HG02938 (cell line): ENCODE measurements at regions not wholly inside any gene's neighbourhood (a gene's known extent, or its start where the extent isn't known, plus 50 kb on each side); places are given as distances from the start of the nearest gene placed in this dataset.

ENCODE experiments used
- ATAC-seq: cut with Tn5 transposase; IDR thresholded peaks from one replicate; pipeline ENCODE4 v1.9.1; 2021; ENCODE audit warnings: mild to moderate bottlenecking, moderate library complexity; ENCODE audit not compliant: unreplicated experiment

GRCh38 chr14:66099931-66100330 is 386.2 kb upstream of the CCDC196 start:
- peak; percentile 69 for ATAC-seq

DNA sequence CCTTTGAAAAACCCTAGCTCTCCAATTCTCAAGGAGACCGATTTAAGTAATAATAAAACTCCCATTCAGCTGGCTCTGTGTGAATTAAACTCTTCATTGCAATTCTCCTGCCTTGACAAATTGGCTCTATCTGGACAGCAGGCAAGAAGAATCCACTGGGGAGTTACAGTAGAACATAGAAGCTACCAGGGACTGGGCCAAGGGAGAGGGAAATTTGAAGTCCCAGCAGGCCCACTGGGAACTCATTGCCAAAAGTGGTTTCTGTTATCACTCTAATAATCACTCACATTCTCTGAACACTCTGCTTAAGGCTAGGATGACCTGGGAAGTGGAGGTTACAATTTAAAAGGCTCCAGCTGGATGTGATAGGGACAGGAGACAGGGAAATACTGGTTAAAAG is 384.5 kb upstream of the CCDC196 start:
- ATAC-seq = no peak

DNA sequence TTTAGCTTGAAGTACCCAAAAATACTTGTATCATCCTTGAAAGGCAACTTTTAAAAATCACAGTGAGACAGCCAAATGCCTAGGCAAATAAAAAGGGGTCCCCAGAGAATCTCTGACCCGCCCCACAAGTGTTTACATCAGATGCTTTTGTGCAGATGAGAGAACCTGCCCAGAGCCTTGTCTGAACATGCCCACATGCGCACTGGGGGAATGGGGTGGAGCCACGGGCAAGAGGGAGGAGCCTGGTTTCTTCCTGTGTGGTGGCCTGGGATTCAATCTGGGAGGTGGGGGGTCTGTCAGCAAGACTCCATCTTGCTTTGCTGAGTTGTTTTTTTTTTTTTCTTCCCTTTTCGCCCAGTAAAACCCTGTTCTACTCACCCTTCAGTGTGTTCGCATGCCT is 381.7 kb upstream of the CCDC196 start:
- ATAC-seq = no peak

DNA sequence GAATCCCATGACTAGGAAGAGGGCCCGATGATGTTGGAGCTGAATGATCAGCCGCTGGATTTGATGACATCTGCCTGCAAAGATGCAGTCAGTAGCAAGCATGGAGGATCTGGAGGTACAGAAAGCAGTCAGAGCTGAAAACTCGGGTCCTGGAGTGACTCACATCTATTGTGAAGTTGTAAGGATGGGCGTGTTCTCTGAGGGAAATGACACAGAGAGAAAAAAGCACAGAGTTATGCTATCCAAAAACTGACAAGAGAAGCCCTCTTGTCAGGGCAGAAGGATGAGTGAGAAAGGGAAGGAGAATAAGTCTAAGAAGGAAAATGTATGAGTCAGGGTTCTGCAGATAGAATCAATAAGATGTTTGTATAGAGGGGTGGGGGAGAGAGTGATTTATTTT is 380.4 kb upstream of the CCDC196 start:
- no peak for ATAC-seq

DNA sequence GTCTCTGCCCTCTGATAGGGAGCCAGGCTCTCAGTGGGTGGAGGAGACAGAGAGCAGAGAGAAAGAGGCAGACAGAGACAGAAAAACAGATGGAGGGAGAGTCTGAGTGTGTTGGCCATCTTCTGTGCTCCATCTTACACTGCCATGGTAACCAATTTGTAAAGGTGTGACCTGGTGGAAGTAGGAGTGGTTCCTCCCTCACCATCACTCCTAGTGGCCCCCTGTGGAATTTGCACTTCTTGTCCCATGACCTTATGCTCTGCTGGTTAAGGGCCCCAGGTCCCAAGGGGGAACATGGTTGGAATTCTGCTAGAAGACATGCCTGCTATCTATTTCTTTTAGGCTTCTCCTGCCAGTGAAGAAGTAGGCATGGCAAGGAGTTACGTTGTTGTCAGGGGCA is 376.7 kb upstream of the CCDC196 start:
- ATAC-seq = no peak

DNA sequence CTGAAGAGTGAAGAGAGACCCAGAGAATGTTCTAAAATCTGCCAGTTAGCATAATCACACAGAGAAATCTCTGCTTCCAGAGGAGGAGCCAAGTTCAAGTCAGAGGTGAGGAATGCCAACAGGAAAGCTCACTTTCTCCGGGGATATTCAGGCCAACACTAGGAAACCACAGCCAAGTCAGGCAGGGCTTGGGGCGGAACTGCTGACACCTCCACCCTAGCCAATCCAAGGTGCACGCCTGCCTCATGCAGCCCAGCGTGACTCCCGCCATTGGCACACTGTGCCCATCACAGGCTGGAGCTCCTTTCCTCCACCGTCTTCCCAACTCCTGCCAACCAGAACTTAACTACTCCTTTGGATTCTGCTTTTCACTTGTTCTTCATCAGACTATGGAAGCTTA is 374.3 kb upstream of the CCDC196 start:
- no peak for ATAC-seq

- no peak for ATAC-seq
These were observed 372.1 kb upstream of the CCDC196 start for GRCh38 chr14:66114071-66114470.

DNA sequence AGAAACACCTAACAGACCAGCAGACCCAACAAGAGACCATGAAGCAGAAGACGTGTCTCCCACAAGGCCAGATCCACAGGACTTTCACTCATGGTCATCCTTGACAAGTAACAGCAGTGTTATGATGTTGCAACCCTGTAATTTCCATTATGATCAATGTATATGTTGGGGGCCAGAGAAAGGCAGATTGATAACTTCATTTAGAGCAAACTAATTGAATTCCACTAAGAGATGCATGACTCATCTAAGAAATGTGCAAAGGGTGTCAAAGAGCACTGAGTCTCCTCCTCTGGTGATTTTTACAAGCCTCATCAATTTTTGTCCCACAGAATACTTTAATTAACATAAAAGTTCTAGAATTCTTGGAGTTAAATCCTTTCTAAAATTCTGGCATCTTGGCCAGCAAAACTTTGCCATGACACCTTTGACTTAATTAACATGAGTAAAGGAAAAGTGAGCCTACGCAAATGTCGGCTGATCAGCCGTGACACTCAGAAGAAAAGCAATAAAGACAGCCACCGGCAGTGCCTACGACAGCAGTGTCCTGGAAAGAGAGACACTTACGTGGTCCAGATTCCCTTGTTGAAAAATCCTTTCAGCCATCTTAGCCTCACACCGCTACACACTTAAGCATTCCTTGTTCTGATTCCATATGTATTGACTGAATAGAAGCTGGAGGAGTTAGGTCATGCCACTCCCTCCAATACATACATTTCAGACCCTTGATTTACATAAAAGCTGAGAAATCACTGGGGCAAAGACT is 370.2 kb upstream of the CCDC196 start:
- ATAC-seq = no peak

GRCh38 chr14:66116732-66117131 is 369.4 kb upstream of the CCDC196 start:
- ATAC-seq = no peak

DNA sequence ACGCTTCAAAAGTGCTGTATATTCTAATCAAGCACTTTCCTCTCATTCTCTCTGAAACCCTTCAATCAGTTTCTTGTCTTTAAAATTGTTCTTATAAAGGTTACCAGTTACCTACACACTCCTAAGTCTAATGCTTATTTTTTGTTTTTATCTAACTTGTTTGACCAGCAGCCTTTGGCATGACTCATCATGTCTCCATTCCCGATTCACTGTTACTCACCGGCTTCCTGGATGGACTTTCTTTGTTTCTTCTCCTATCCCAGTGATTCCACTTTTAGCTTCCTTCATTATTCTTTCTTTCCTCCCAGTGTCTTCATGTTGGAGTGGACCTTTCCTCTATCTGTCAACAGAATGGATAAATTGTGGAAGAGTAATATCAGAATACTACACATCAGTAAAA is 368.6 kb upstream of the CCDC196 start:
- no peak for ATAC-seq

DNA sequence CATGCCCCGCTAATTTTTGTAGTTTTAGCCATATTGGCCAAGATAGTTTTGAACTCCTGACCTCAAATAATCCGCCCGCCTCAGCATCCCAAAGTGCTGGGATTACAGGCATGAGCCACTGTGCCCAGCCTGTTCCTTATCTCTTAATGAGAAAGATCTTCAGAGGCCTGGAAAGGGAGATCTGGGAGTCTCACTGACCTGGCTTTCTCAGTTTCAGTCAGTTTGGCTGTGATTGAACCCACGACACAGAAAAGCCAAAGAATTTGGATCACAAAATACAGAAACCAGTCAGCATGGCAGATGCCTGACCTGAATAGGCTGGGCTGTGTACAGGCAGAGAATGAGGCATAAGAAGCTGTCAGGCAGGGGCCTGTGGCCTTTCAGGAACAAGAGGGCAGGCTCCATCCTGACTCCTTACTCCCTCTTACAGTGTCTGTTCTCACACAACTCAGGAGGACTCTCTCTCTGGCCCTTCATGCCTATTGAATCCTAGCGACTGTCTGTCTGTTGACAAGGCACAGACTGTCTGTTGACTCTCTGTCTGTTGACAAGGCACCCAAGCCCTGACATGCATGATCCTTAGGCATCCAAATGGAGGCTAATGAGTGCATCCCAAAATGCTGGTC is 366.5 kb upstream of the CCDC196 start:
- no peak for ATAC-seq

DNA sequence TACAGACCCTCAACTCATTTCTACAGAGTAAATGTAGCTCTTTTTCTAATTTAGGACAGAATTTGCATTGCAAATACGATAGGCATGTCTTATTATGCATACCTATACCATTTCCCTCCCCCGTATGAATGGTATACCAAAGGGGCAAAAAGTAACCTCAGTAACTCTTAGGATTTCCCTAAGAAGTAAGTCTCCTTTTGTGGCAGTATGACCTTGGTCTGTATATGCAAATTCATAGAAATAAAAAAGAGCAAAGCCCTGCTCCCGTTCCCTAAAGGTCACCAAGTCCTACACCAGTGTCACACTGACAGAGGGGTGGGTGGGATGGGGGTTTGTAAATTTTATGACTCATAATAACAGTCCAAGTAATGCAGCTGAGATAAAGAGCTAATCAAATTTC is 365.8 kb upstream of the CCDC196 start:
- no peak for ATAC-seq

GRCh38 chr14:66121859-66122258 is 364.3 kb upstream of the CCDC196 start:
- ATAC-seq = no peak

GRCh38 chr14:66129224-66129623 is 356.9 kb upstream of the CCDC196 start:
- ATAC-seq = no peak

DNA sequence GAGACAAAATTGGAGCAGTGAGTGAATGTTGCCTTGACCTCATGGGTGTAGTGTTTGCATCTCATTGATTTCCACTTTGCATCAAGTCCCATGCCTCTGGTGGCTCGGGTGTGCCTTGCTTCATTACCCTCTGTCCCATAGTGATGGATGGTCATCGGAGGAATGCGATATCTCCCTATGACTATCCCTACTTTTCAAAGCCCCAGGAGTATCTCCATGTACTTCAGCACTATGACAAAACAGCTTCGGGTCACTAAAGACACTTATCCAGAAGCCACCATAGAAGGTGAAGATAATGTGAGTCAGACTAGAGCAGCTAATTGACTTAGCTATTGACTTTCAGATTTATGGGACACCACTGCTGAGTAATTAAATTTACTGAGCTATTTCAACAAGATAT is 355.1 kb upstream of the CCDC196 start:
- no peak for ATAC-seq

GRCh38 chr14:66133666-66134065 is 352.5 kb upstream of the CCDC196 start:
- ATAC-seq = no peak

- ATAC-seq = no peak
These were observed 350.3 kb upstream of the CCDC196 start for GRCh38 chr14:66135831-66136230.

DNA sequence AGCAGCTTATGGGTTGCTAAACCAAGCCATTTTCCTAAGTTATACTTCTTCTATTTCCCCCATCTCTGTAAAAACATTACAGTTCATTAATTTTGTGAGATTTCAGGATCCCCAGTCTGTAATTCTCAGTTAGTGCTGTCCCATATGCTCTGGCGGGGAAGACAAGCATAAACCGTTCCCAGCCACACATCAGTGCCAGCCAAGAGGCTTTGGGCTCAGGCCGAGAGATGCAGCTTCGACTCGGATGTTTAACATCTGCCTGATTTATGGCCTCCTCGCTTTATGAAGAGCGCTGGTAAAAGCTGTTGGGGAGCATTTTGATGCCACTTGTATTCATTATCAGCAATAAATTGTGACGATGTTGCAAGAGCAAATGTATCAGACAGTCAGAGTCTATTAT is 349.1 kb upstream of the CCDC196 start:
- no peak for ATAC-seq

DNA sequence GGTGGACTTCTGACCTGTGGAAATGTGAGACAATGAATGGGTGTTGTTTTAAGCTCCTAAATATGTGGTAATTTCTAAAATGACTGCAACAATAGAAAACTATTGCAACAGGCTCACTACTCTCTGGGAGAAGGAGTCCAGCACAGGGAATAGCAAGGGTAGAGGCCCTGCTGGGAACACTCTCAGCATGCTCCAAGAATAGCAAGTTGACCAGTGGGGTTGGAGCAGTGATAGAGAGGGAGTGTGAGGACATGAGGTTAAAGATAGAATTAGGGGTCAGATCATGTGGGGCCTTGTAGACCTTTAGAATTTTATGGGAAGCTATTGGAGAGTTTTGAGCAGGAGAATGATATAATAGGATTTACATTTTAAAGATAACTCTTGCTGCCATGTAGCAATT is 346.7 kb upstream of the CCDC196 start:
- ATAC-seq = no peak

DNA sequence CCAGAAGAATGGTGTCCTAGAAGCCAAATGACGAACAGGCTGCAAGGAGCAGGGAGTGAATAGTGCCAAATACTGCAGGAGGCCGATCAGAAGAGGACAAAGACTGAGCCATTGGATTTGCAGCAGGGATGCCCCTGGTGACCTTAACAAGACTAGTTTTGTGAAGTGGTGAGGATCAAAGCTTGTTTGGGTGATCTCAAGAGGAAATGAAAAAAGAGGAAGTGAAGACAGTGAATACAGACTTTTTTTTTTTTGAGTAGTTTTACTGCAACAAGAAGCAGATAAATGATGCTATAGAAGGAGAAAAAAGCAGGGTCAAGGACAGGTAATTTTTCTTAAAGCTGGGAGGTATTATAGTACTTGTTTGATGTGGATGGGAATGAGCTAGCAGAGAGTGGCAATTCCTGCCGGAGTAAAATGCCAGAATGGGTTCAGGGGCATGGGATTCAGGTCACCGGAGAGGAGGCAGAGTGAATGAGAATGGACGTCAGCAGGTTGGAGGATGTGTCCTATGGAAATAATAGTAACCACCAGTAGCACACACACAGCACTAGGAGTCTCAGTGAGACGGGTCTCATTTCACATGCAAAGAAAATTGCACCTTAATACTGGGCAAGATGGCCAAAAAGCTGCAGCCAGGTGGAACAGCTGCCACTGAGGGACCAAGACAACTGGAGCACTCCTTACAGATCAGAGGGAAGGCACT is 345.8 kb upstream of the CCDC196 start:
- peak; percentile 86 for ATAC-seq

DNA sequence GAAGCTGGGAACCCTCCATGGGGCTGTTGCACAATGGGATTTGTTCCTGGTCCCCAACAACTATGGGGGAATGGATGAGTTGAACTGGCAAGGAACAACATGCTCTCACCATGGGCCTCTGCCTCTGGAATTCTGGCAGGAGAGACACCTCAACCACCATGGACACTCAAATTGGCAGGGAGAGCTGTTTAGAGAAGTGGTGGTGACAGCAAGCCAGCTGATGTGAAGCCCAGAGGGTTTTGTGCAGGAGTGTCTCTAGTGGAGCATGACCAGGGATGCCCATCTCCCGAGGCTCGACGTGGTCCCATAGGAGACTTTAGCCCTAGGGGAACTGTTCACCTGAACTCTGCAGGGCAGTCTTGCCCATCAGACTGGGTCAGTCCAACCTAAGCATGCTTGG is 345.2 kb upstream of the CCDC196 start:
- no peak for ATAC-seq

DNA sequence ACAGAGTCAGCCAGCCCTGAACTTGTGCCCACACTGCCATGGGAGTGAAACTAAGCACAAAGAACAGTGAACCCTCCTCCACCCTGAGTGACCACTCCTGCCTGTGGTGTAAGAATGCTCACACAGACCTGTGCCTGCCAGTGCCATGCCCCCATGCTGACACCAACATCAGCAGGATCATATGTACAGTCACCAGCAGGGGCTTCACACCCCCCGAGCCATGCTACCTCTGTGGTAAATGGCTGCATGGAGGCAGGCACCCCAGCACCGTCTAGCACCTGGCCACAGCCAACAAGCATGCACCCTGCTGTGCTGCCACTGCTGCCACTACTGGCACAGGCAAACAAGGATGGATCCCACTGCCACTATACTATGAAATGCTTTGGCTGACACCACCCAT is 344.4 kb upstream of the CCDC196 start:
- ATAC-seq = no peak
